H1 (cell line): ENCODE measurements at regions not wholly inside any gene's neighbourhood (a gene's known extent, or its start where the extent isn't known, plus 50 kb on each side); places are given as distances from the start of the nearest gene placed in this dataset.

Experiments
- CBX5 ChIP-seq: fragments of 300-800, 300-1000 bp; sonication (generic); IDR thresholded peaks from 2 replicates; pipeline ENCODE4 v1.7.1; 2016; ENCODE audit warnings: antibody characterized with exemption, low read length, low read depth
- CBX8 ChIP-seq: fragments of 300-800, 300-1000 bp; sonication (generic); IDR thresholded peaks from 2 replicates; pipeline ENCODE4 v1.7.1; 2016; ENCODE audit warnings: low read depth, low read length, borderline replicate concordance
- GABPA ChIP-seq: IDR thresholded peaks from 2 replicates; pipeline ENCODE4 v1.6.1; 2011; ENCODE audit warnings: mild to moderate bottlenecking, low read length, moderate library complexity, borderline replicate concordance; ENCODE audit not compliant: insufficient read depth
- KDM1A ChIP-seq: fragments of 200-600, 300-600 bp; sonication (generic); IDR thresholded peaks from 2 replicates; pipeline ENCODE4 v1.7.1; 2016; ENCODE audit warnings: mild to moderate bottlenecking, low read length, borderline replicate concordance
- KDM5A ChIP-seq: fragments of 200-600 bp; IDR thresholded peaks from 2 replicates; pipeline ENCODE4 v1.7.1; 2012; ENCODE audit warnings: mild to moderate bottlenecking, low read length, inconsistent platforms, mixed read lengths
- MAFK ChIP-seq: IDR thresholded peaks from 2 replicates; pipeline ENCODE4 v1.6.1; 2012; ENCODE audit warnings: low read depth, mild to moderate bottlenecking, improper control_type of control experiment, low read length
- POU5F1 ChIP-seq: IDR thresholded peaks from 2 replicates; pipeline ENCODE4 v1.6.1; 2011; ENCODE audit warnings: low read depth, mild to moderate bottlenecking, low read length, moderate library complexity
- RAD21 ChIP-seq, 2 experiments: IDR thresholded peaks in 1 of 2; conservative IDR thresholded peaks in 1 of 2; 2 replicates each; pipeline ENCODE4 v1.6.1; 2011; ENCODE audit warnings: low read depth in 2 of 2, low read length in 2 of 2, improper control_type of control experiment in 1 of 2, inconsistent platforms in 1 of 2, mild to moderate bottlenecking in 1 of 2, moderate library complexity in 1 of 2
- TEAD4 ChIP-seq: IDR thresholded peaks from 2 replicates; pipeline ENCODE4 v1.6.1; 2012; ENCODE audit warnings: low read depth, low read length, inconsistent platforms, mixed read lengths

- TF ChIP-seq CBX5 (no peak), GABPA (no peak), KDM5A (no peak), TEAD4 (no peak), MAFK (no peak), CBX8 (no peak), RAD21 (IDR thresholded peaks at IDR 0.05 in 1 of 2, conservative IDR thresholded peaks at IDR 0.05 in 1 of 2; ENCODE audit: low read depth in 2 of 2, low read length in 2 of 2) (no peak), POU5F1 (no peak), KDM1A (no peak)
Observed at GRCh38 chr13:70384156-70384555, 275.9 kb upstream of the KLHL1 start (continued).
